Left lung (tissue), 4 donors: ENCODE measurements at regions not wholly inside any gene's neighbourhood (a gene's known extent, or its start where the extent isn't known, plus 50 kb on each side); places are given as distances from the start of the nearest gene placed in this dataset.
"Not testable (repeated sequence)": the region's sequence is repeated elsewhere in the genome, so short reads cannot be mapped to it uniquely, and the experiment has no call there.

Experiments used
- ATAC-seq: fragments of 200-7000 bp; cut with Tn5 transposase; one replicate; pipeline ENCODE4 v1.9.1; 2020; ENCODE audit warnings: moderate library complexity
- DNase-seq, 4 donors: peaks; one replicate each; pipeline ENCODE4 v3.0.0-alpha.2; 2013 to 2020
- H3K27ac ChIP-seq, 2 donors: fragments of 200-600 bp; sonication (generic) in 1 of 2; one replicate each; pipeline versions ENCODE4 v1.5.0 to v1.8.0; 2020 to 2021
- H3K27me3 ChIP-seq, 2 donors: fragments of 200-600 bp; sonication (generic) in 1 of 2; one replicate each; pipeline versions ENCODE4 v1.5.0 to v1.8.0; 2020 to 2021
- H3K36me3 ChIP-seq, 2 donors: fragments of 200-600 bp; sonication (generic) in 1 of 2; one replicate each; pipeline versions ENCODE4 v1.5.0 to v1.8.0; 2020 to 2021
- H3K4me1 ChIP-seq, 2 donors: fragments of 200-600 bp; one replicate each; pipeline ENCODE4 v1.8.0; 2021
- H3K4me3 ChIP-seq, 2 donors: fragments of 200-600 bp; sonication (generic) in 1 of 2; one replicate each; pipeline versions ENCODE4 v1.5.0 to v1.8.0; 2020 to 2021; ENCODE audit warnings: mild to moderate bottlenecking in 1 of 2
- H3K9me3 ChIP-seq, 2 donors: fragments of 200-600 bp; sonication (generic) in 1 of 2; one replicate each; pipeline versions ENCODE4 v1.5.0 to v1.8.0; 2020 to 2021
- intact Hi-C, 2 donors: fragments of 100-400 bp; cut with DNase I; formaldehyde crosslinking; loops; one replicate each; pipeline versions ENCODE4 v1.11.2 to v1.14.2; 2022
- donor health status: DM: no; HTN: yes; CAD: no.
- donor health status: DM: no; HTN: no; CAD: no.

GRCh38 chr7:35152059-35152458 lies 101.8 kb downstream of the TBX20 start:
- H3K36me3 ChIP-seq, H3K4me3 ChIP-seq, H3K27ac ChIP-seq, intact Hi-C loops, H3K4me1 ChIP-seq, ATAC-seq, H3K9me3 ChIP-seq, H3K27me3 ChIP-seq: not testable (repeated sequence)
- DNase-seq: peak in 1 of 4 donors; percentile 26

- H3K4me3 ChIP-seq, H3K27ac ChIP-seq, H3K4me1 ChIP-seq, H3K36me3 ChIP-seq, H3K9me3 ChIP-seq, DNase-seq, intact Hi-C loops, H3K27me3 ChIP-seq, ATAC-seq: not testable (repeated sequence)
These were observed 105.9 kb downstream of the TBX20 start for GRCh38 chr7:35148030-35148429.

- H3K36me3 ChIP-seq, intact Hi-C loops, H3K4me1 ChIP-seq, H3K9me3 ChIP-seq, ATAC-seq, DNase-seq, H3K4me3 ChIP-seq, H3K27me3 ChIP-seq, H3K27ac ChIP-seq: not testable (repeated sequence)
These were observed 104.8 kb upstream of the DPY19L1 start for GRCh38 chr7:35142125-35142524.

GRCh38 chr7:35139281-35139680 lies 102.0 kb upstream of the DPY19L1 start:
- H3K4me1 ChIP-seq, H3K27ac ChIP-seq, H3K4me3 ChIP-seq, ATAC-seq, H3K9me3 ChIP-seq, DNase-seq, intact Hi-C loops, H3K36me3 ChIP-seq, H3K27me3 ChIP-seq: not testable (repeated sequence)

GRCh38 chr7:35133465-35133864 lies 96.2 kb upstream of the DPY19L1 start:
- H3K9me3 ChIP-seq, intact Hi-C loops, ATAC-seq, H3K36me3 ChIP-seq, H3K27ac ChIP-seq, H3K4me3 ChIP-seq, H3K4me1 ChIP-seq, DNase-seq, H3K27me3 ChIP-seq: not testable (repeated sequence)

- H3K4me1 ChIP-seq, H3K36me3 ChIP-seq, H3K4me3 ChIP-seq, ATAC-seq, DNase-seq, H3K27ac ChIP-seq, intact Hi-C loops, H3K9me3 ChIP-seq, H3K27me3 ChIP-seq: not testable (repeated sequence)
These were observed 95.7 kb upstream of the DPY19L1 start for GRCh38 chr7:35133011-35133410.

- H3K27ac ChIP-seq, H3K4me3 ChIP-seq, ATAC-seq, H3K27me3 ChIP-seq, H3K4me1 ChIP-seq, intact Hi-C loops, H3K9me3 ChIP-seq, H3K36me3 ChIP-seq, DNase-seq: not testable (repeated sequence)
These were observed 91.4 kb upstream of the DPY19L1 start for GRCh38 chr7:35128662-35129061.

DNA sequence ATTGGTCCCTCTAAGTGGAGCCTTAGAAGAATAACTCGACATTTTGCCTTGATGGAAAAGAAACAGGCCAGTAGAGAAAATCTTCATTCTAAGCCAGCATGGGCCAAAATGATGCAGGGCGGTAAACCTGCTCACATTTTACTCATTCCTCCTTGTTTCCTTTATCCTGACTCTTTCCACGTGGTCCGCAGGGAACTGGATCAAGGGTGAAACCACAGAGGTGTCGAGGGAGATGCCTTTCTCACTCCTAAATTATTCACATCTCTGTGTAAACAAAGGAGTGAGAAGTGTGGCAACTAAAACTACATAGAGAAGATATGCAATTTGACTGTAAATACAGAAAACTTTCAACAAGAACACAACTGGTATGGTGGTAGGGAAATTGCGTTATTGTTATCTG lies 81.2 kb upstream of the DPY19L1 start:
- H3K4me3 ChIP-seq, DNase-seq, H3K27me3 ChIP-seq, H3K9me3 ChIP-seq, H3K36me3 ChIP-seq, ATAC-seq, H3K27ac ChIP-seq, intact Hi-C loops, H3K4me1 ChIP-seq: not testable (repeated sequence)

DNA sequence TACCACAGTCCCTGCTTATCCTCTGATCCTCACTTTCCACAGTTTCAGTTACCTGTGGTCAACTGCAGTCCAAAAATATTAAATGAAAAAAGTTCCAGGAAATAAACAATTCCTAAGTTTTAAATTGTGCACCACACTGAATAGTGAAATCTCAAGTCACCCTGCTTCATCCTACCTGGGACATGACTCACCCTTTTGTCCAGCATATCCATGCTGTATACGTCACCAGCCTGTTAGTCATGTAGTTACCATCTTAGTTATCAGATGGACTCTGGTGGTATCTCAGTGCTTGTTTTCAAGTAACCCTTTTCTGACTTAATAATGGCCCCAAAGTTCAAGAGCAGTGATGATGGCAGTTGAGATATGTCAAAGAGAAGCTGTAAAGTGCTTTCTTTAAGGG lies 69.4 kb upstream of the DPY19L1 start:
- H3K27ac ChIP-seq, DNase-seq, ATAC-seq, H3K36me3 ChIP-seq, H3K27me3 ChIP-seq, intact Hi-C loops, H3K4me3 ChIP-seq, H3K9me3 ChIP-seq, H3K4me1 ChIP-seq: not testable (repeated sequence)

DNA sequence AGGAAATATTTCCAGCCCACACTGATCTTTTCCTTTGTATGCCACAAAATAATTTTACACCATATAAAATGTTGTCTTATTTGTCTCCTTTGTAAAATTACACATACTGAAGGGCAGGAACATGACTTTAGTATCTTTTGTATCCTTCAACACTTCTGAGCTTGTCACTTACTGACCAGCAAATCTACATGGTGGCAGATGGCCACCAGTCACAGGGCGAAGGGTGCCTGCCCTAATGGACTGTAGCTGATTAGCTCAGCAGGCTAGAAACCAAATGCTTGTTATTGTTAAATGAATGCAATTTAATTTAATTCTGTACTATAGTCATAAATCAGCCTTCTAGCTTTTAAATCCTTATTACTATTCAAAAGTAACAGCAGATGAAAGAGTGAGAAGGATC lies 68.2 kb upstream of the DPY19L1 start:
- H3K9me3 ChIP-seq, H3K4me3 ChIP-seq, H3K27me3 ChIP-seq, DNase-seq, H3K27ac ChIP-seq, intact Hi-C loops, H3K4me1 ChIP-seq, H3K36me3 ChIP-seq, ATAC-seq: not testable (repeated sequence)

DNA sequence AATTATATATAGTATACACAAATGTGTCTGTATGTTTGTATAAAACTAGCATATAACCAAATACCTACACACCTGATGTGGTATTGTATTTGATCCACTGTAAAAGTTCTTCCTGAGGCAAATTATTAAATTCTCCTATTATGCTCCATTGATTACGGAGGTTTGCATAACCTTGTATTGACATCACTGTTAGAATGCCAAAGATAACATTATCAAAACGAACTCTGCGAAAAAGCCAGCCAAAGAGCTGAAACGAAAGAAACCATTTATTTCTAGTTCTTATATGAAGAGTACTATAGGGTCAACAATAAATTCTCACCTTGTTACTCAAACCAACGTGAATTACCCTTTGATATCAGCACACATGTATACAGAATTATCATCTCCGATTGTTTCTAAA lies 65.6 kb upstream of the DPY19L1 start:
- H3K4me1 ChIP-seq, H3K27ac ChIP-seq, DNase-seq, H3K36me3 ChIP-seq, intact Hi-C loops, H3K9me3 ChIP-seq, H3K4me3 ChIP-seq, H3K27me3 ChIP-seq, ATAC-seq: not testable (repeated sequence)

DNA sequence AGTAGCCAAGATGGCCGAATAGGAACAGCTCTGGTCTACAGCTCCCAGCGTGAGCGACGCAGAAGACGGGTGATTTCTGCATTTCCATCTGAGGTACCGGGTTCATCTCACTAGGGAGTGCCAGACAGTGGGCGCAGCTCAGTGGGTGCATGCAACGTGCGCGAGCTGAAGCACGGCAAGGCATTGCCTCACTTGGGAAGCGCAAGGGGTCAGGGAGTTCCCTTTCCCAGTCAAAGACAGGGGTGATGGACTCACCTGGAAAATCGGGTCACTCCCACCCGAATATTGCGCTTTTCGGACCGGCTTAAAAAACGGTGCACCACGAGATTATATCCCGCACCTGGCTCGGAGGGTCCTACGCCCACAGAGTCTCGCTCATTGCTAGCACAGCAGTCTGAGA lies 55.7 kb upstream of the DPY19L1 start:
- ATAC-seq, intact Hi-C loops, H3K27me3 ChIP-seq, H3K4me3 ChIP-seq, H3K4me1 ChIP-seq, H3K9me3 ChIP-seq, DNase-seq, H3K36me3 ChIP-seq, H3K27ac ChIP-seq: not testable (repeated sequence)
